Ishikawa (cell line): ENCODE measurements at regions not wholly inside any gene's neighbourhood (a gene's known extent, or its start where the extent isn't known, plus 50 kb on each side); places are given as distances from the start of the nearest gene placed in this dataset.

Experiments used
- CEBPB ChIP-seq: IDR thresholded peaks from 2 replicates; pipeline ENCODE4 v1.6.1; 2012
- CREB1 ChIP-seq: IDR thresholded peaks from 2 replicates; pipeline ENCODE4 v1.6.1; 2012; ENCODE audit warnings: low read depth
- EGR1 ChIP-seq: IDR thresholded peaks from 2 replicates; pipeline ENCODE4 v1.6.1; 2012
- EP300 ChIP-seq: IDR thresholded peaks from 2 replicates; pipeline ENCODE4 v1.6.1; 2012; ENCODE audit warnings: borderline replicate concordance
- FOXM1 ChIP-seq: IDR thresholded peaks from 2 replicates; pipeline ENCODE4 v1.6.1; 2012; ENCODE audit warnings: low read depth, borderline replicate concordance
- MAX ChIP-seq: IDR thresholded peaks from 2 replicates; pipeline ENCODE4 v1.6.1; 2012
- NFIC ChIP-seq: IDR thresholded peaks from 2 replicates; pipeline ENCODE4 v1.6.1; 2012
- RAD21 ChIP-seq: IDR thresholded peaks from 2 replicates; pipeline ENCODE4 v1.6.1; 2012; ENCODE audit warnings: low read depth
- REST ChIP-seq: IDR thresholded peaks from 2 replicates; pipeline ENCODE4 v1.6.1; 2012; ENCODE audit warnings: low read depth, mild to moderate bottlenecking
- TAF1 ChIP-seq: IDR thresholded peaks from 2 replicates; pipeline ENCODE4 v1.6.1; 2012; ENCODE audit warnings: low read depth, mild to moderate bottlenecking
- TCF12 ChIP-seq: IDR thresholded peaks from 2 replicates; pipeline ENCODE4 v1.6.1; 2012; ENCODE audit warnings: low read depth
- TEAD4 ChIP-seq: IDR thresholded peaks from 2 replicates; pipeline ENCODE4 v1.6.1; 2012
- USF1 ChIP-seq: IDR thresholded peaks from 2 replicates; pipeline ENCODE4 v1.6.1; 2012
- YY1 ChIP-seq: IDR thresholded peaks from 2 replicates; pipeline ENCODE4 v1.6.1; 2012; ENCODE audit warnings: low read depth
- ZBTB7A ChIP-seq: IDR thresholded peaks from 2 replicates; pipeline ENCODE4 v1.6.1; 2012; ENCODE audit warnings: low read depth

GRCh38 chr3:35483131-35483530, 156.2 kb upstream of the ARPP21 start:
- TF ChIP-seq CEBPB = no peak
- no peak for TF ChIP-seq USF1

- TF ChIP-seq REST = no peak
- TF ChIP-seq FOXM1 = no peak
- TF ChIP-seq NFIC = no peak
- TF ChIP-seq CREB1 = no peak
These were observed 154.3 kb upstream of the ARPP21 start for GRCh38 chr3:35484929-35485530.

- no peak for TF ChIP-seq EP300
- TF ChIP-seq TEAD4 = peak; percentile 51
- TF ChIP-seq RAD21 = peak; percentile 50
These were observed 153.0 kb upstream of the ARPP21 start for GRCh38 chr3:35486295-35486694.

- TF ChIP-seq CEBPB (no peak), TCF12 (no peak), YY1 (no peak), REST (no peak), FOXM1 (no peak), MAX (no peak), NFIC (no peak), TAF1 (no peak), CREB1 (no peak), EGR1 (no peak), ZBTB7A (no peak), TEAD4 (no peak), USF1 (no peak), RAD21 (no peak), EP300 (no peak)
These were observed 151.9 kb upstream of the ARPP21 start for GRCh38 chr3:35487376-35487775.

GRCh38 chr3:35488526-35488925, 150.8 kb upstream of the ARPP21 start:
- no peak for TF ChIP-seq EP300
- TF ChIP-seq RAD21 = no peak
- no peak for TF ChIP-seq ZBTB7A
- no peak for TF ChIP-seq REST
- TF ChIP-seq TCF12 = no peak
- TF ChIP-seq CREB1 = no peak
- TF ChIP-seq EGR1 = no peak
- TF ChIP-seq TEAD4 = no peak
- TF ChIP-seq FOXM1 = no peak
- TF ChIP-seq MAX = no peak
- no peak for TF ChIP-seq TAF1
- TF ChIP-seq USF1 = no peak
- TF ChIP-seq NFIC = no peak
- TF ChIP-seq YY1 = no peak
- no peak for TF ChIP-seq CEBPB
